WTC11 (cell line): ENCODE measurements at regions not wholly inside any gene's neighbourhood (a gene's known extent, or its start where the extent isn't known, plus 50 kb on each side); places are given as distances from the start of the nearest gene placed in this dataset.

Experiments used
- CREM ChIP-seq: sonication (generic); formaldehyde crosslinking; IDR thresholded peaks from 2 replicates; pipeline ENCODE4 v1.8.1; 2022; ENCODE audit warnings: mild to moderate bottlenecking, missing genetic modification reagents, moderate library complexity
- ELF4 ChIP-seq: sonication (generic); formaldehyde crosslinking; IDR thresholded peaks from 2 replicates; pipeline ENCODE4 v1.8.1; 2022; ENCODE audit warnings: low read depth, mild to moderate bottlenecking, moderate library complexity, missing genetic modification reagents
- GABPB1 ChIP-seq: sonication (generic); formaldehyde crosslinking; IDR thresholded peaks from 2 replicates; pipeline ENCODE4 v1.8.1; 2023; ENCODE audit warnings: mild to moderate bottlenecking, missing genetic modification reagents
- IRF2 ChIP-seq: sonication (generic); formaldehyde crosslinking; IDR thresholded peaks from 2 replicates; pipeline ENCODE4 v1.8.0; 2022; ENCODE audit warnings: low read depth, missing genetic modification reagents, borderline replicate concordance
- KAT7 ChIP-seq: sonication (generic); formaldehyde crosslinking; IDR thresholded peaks from 2 replicates; pipeline ENCODE4 v1.8.1; 2023; ENCODE audit warnings: missing genetic modification reagents, mild to moderate bottlenecking, borderline replicate concordance
- TP53 ChIP-seq: sonication (generic); formaldehyde crosslinking; IDR thresholded peaks from 2 replicates; pipeline ENCODE4 v1.8.1; 2023; ENCODE audit warnings: mild to moderate bottlenecking, missing genetic modification reagents
- TF ChIP-seq, protein P1 (sequence below): fragments of 200-600 bp; IDR thresholded peaks from 2 replicates; pipeline ENCODE4 v1.8.0; 2022; ENCODE audit warnings: antibody characterized with exemption
- TF ChIP-seq, protein P2 (sequence below): sonication (generic); formaldehyde crosslinking; IDR thresholded peaks from 2 replicates; pipeline ENCODE4 v1.8.1; 2023; ENCODE audit warnings: mild to moderate bottlenecking, moderate library complexity, missing genetic modification reagents
- TF ChIP-seq, protein P3 (sequence below): sonication (generic); formaldehyde crosslinking; IDR thresholded peaks from 2 replicates; pipeline ENCODE4 v1.8.0; 2022; ENCODE audit warnings: mild to moderate bottlenecking, missing genetic modification reagents
- TF ChIP-seq, protein P4 (sequence below): sonication (generic); formaldehyde crosslinking; IDR thresholded peaks from 2 replicates; pipeline ENCODE4 v1.8.0; 2022; ENCODE audit warnings: mild to moderate bottlenecking, missing genetic modification reagents

DNA sequence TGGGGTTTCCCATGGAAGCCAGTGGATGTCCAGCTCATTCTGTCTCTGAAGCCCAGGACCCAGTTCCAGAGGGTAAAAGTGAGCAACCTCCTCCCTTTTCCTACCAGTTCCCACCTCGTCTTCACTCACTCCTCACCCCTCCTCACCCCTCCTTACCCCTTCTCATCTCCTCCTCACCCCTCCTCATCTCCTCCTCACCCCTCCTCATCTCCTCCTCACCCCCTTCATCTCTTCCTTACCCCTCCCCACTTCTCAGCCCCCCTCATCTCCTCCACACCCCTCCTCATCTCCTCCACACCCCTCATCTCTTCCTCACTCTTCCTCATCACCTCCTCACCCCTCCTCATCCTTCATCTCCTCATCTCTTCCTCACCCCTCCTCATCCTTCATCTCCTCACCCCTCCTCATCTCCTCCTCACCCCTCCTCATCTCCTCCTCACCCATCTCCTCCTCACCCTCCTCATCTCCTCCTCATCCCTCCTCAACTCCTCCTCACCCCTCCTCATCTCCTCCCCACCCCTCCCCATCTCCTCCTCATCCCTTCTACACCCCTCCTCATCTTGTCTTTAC is 246.1 kb downstream of the MYLK4 start:
- TF ChIP-seq CREM (CRISPR knock-in tag) (no peak), KAT7 (CRISPR knock-in tag) (no peak), GABPB1 (CRISPR knock-in tag) (no peak), ELF4 (CRISPR knock-in tag) (no peak), TP53 (no peak), IRF2 (CRISPR knock-in tag) (no peak)
- TF ChIP-seq, protein P1, sequence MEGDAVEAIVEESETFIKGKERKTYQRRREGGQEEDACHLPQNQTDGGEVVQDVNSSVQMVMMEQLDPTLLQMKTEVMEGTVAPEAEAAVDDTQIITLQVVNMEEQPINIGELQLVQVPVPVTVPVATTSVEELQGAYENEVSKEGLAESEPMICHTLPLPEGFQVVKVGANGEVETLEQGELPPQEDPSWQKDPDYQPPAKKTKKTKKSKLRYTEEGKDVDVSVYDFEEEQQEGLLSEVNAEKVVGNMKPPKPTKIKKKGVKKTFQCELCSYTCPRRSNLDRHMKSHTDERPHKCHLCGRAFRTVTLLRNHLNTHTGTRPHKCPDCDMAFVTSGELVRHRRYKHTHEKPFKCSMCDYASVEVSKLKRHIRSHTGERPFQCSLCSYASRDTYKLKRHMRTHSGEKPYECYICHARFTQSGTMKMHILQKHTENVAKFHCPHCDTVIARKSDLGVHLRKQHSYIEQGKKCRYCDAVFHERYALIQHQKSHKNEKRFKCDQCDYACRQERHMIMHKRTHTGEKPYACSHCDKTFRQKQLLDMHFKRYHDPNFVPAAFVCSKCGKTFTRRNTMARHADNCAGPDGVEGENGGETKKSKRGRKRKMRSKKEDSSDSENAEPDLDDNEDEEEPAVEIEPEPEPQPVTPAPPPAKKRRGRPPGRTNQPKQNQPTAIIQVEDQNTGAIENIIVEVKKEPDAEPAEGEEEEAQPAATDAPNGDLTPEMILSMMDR, result no peak
- TF ChIP-seq, protein P2, sequence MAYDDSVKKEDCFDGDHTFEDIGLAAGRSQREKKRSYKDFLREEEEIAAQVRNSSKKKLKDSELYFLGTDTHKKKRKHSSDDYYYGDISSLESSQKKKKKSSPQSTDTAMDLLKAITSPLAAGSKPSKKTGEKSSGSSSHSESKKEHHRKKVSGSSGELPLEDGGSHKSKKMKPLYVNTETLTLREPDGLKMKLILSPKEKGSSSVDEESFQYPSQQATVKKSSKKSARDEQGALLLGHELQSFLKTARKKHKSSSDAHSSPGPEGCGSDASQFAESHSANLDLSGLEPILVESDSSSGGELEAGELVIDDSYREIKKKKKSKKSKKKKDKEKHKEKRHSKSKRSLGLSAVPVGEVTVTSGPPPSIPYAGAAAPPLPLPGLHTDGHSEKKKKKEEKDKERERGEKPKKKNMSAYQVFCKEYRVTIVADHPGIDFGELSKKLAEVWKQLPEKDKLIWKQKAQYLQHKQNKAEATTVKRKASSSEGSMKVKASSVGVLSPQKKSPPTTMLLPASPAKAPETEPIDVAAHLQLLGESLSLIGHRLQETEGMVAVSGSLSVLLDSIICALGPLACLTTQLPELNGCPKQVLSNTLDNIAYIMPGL (CRISPR knock-in tag), result no peak
- TF ChIP-seq, protein P3, sequence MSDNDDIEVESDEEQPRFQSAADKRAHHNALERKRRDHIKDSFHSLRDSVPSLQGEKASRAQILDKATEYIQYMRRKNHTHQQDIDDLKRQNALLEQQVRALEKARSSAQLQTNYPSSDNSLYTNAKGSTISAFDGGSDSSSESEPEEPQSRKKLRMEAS (CRISPR knock-in tag), result no peak
- TF ChIP-seq, protein P4, sequence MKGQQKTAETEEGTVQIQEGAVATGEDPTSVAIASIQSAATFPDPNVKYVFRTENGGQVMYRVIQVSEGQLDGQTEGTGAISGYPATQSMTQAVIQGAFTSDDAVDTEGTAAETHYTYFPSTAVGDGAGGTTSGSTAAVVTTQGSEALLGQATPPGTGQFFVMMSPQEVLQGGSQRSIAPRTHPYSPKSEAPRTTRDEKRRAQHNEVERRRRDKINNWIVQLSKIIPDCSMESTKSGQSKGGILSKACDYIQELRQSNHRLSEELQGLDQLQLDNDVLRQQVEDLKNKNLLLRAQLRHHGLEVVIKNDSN (CRISPR knock-in tag), result no peak
